WTC11 (cell line): ENCODE measurements at regions not wholly inside any gene's neighbourhood (a gene's known extent, or its start where the extent isn't known, plus 50 kb on each side); places are given as distances from the start of the nearest gene placed in this dataset.

Source experiments
- CREB1 ChIP-seq: sonication (generic); formaldehyde crosslinking; IDR thresholded peaks from 2 replicates; pipeline ENCODE4 v1.8.0; 2023; ENCODE audit warnings: mild to moderate bottlenecking, missing genetic modification reagents
- CTCF ChIP-seq: fragments of 200-600 bp; IDR thresholded peaks from 2 replicates; pipeline ENCODE4 v1.8.0; 2022; ENCODE audit warnings: antibody characterized with exemption
- ESRRA ChIP-seq: sonication (generic); formaldehyde crosslinking; IDR thresholded peaks from 2 replicates; pipeline ENCODE4 v1.8.1; 2022; ENCODE audit warnings: mild to moderate bottlenecking, missing genetic modification reagents, borderline replicate concordance
- ETV6 ChIP-seq: sonication (generic); formaldehyde crosslinking; IDR thresholded peaks from 2 replicates; pipeline ENCODE4 v1.8.1; 2022; ENCODE audit warnings: mild to moderate bottlenecking, missing genetic modification reagents
- GABPB1 ChIP-seq: sonication (generic); formaldehyde crosslinking; IDR thresholded peaks from 2 replicates; pipeline ENCODE4 v1.8.1; 2023; ENCODE audit warnings: mild to moderate bottlenecking, missing genetic modification reagents
- IRF2 ChIP-seq: sonication (generic); formaldehyde crosslinking; IDR thresholded peaks from 2 replicates; pipeline ENCODE4 v1.8.0; 2022; ENCODE audit warnings: low read depth, missing genetic modification reagents, borderline replicate concordance
- MAX ChIP-seq: sonication (generic); formaldehyde crosslinking; IDR thresholded peaks from 2 replicates; pipeline ENCODE4 v1.8.0; 2022; ENCODE audit warnings: mild to moderate bottlenecking, missing genetic modification reagents
- NFYB ChIP-seq: sonication (generic); formaldehyde crosslinking; conservative IDR thresholded peaks from 2 replicates; pipeline ENCODE4 v1.8.0; 2022; ENCODE audit warnings: low read depth, missing genetic modification reagents
- SP1 ChIP-seq: sonication (generic); formaldehyde crosslinking; conservative IDR thresholded peaks from 2 replicates; pipeline ENCODE4 v1.8.1; 2022; ENCODE audit warnings: missing genetic modification reagents
- TF ChIP-seq, protein P1 (sequence below): sonication (generic); formaldehyde crosslinking; IDR thresholded peaks from 2 replicates; pipeline ENCODE4 v1.8.1; 2023; ENCODE audit warnings: mild to moderate bottlenecking, missing genetic modification reagents, moderate library complexity
- TF ChIP-seq, protein P2 (sequence below): sonication (generic); formaldehyde crosslinking; IDR thresholded peaks from 2 replicates; pipeline ENCODE4 v1.8.1; 2023; ENCODE audit warnings: mild to moderate bottlenecking, moderate library complexity, missing genetic modification reagents
- TF ChIP-seq, protein P3 (sequence below): sonication (generic); formaldehyde crosslinking; IDR thresholded peaks from 2 replicates; pipeline ENCODE4 v1.8.1; 2022; ENCODE audit warnings: low read depth, missing genetic modification reagents, borderline replicate concordance

DNA sequence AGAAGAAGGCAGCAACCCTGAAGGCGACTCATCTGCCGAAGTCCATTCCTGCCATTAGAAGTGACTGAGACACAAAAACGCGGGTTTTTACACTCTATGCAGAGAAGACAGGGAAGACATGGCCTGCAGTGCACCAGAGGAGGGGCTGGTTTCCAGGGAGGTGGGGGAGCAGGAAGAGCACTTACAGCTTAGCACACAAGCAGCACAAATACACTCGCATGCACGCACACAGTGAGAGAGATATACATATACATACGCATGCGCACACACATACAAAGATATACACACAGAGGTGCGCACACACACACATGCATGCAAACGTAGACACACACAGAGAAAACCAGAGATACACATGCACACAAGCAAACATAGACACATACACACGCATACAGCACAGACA lies 210.9 kb upstream of the CSF3R start:
- TF ChIP-seq CTCF (no peak), IRF2 (no peak), ETV6 (CRISPR knock-in tag) (no peak), SP1 (CRISPR knock-in tag) (no peak), CREB1 (CRISPR knock-in tag) (no peak), MAX (CRISPR knock-in tag) (no peak), ESRRA (no peak), GABPB1 (CRISPR knock-in tag) (no peak), NFYB (no peak)
- TF ChIP-seq, protein P1, sequence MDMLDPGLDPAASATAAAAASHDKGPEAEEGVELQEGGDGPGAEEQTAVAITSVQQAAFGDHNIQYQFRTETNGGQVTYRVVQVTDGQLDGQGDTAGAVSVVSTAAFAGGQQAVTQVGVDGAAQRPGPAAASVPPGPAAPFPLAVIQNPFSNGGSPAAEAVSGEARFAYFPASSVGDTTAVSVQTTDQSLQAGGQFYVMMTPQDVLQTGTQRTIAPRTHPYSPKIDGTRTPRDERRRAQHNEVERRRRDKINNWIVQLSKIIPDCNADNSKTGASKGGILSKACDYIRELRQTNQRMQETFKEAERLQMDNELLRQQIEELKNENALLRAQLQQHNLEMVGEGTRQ (CRISPR knock-in tag) = no peak
- TF ChIP-seq, protein P2, sequence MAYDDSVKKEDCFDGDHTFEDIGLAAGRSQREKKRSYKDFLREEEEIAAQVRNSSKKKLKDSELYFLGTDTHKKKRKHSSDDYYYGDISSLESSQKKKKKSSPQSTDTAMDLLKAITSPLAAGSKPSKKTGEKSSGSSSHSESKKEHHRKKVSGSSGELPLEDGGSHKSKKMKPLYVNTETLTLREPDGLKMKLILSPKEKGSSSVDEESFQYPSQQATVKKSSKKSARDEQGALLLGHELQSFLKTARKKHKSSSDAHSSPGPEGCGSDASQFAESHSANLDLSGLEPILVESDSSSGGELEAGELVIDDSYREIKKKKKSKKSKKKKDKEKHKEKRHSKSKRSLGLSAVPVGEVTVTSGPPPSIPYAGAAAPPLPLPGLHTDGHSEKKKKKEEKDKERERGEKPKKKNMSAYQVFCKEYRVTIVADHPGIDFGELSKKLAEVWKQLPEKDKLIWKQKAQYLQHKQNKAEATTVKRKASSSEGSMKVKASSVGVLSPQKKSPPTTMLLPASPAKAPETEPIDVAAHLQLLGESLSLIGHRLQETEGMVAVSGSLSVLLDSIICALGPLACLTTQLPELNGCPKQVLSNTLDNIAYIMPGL = no peak
- TF ChIP-seq, protein P3, sequence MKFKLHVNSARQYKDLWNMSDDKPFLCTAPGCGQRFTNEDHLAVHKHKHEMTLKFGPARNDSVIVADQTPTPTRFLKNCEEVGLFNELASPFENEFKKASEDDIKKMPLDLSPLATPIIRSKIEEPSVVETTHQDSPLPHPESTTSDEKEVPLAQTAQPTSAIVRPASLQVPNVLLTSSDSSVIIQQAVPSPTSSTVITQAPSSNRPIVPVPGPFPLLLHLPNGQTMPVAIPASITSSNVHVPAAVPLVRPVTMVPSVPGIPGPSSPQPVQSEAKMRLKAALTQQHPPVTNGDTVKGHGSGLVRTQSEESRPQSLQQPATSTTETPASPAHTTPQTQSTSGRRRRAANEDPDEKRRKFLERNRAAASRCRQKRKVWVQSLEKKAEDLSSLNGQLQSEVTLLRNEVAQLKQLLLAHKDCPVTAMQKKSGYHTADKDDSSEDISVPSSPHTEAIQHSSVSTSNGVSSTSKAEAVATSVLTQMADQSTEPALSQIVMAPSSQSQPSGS = no peak
